ENCODE measurements at regions not wholly inside any gene's neighbourhood (a gene's known extent, or its start where the extent isn't known, plus 50 kb on each side); places are given as distances from the start of the nearest gene placed in this dataset.

DNA sequence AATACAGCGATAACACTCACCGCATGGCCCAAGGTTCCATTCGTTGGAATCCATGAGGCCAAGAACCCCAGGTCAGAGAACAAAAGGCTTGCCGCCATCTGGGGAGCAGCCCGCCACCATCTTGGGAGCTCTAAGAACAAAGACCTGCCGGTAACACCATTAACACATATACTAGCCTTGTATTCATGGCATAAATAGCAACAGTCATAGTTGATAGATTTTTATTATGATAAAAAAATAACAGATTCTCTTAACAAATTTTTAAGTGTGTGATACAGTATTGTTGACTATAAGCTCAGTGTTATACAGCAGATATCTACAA, 309.4 kb downstream of the GLUD2 start:
- TF ChIP-seq, protein P1, sequence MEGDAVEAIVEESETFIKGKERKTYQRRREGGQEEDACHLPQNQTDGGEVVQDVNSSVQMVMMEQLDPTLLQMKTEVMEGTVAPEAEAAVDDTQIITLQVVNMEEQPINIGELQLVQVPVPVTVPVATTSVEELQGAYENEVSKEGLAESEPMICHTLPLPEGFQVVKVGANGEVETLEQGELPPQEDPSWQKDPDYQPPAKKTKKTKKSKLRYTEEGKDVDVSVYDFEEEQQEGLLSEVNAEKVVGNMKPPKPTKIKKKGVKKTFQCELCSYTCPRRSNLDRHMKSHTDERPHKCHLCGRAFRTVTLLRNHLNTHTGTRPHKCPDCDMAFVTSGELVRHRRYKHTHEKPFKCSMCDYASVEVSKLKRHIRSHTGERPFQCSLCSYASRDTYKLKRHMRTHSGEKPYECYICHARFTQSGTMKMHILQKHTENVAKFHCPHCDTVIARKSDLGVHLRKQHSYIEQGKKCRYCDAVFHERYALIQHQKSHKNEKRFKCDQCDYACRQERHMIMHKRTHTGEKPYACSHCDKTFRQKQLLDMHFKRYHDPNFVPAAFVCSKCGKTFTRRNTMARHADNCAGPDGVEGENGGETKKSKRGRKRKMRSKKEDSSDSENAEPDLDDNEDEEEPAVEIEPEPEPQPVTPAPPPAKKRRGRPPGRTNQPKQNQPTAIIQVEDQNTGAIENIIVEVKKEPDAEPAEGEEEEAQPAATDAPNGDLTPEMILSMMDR (IDR thresholded peaks at IDR 0.05; ENCODE audit: low read depth, low read length, poor library complexity, severe bottlenecking) = no peak
- no peak for TF ChIP-seq EZH2phosphoT487 (IDR thresholded peaks at IDR 0.05; ENCODE audit: borderline replicate concordance, low read length)
